ENCODE measurements at regions not wholly inside any gene's neighbourhood (a gene's known extent, or its start where the extent isn't known, plus 50 kb on each side); places are given as distances from the start of the nearest gene placed in this dataset.

DNA sequence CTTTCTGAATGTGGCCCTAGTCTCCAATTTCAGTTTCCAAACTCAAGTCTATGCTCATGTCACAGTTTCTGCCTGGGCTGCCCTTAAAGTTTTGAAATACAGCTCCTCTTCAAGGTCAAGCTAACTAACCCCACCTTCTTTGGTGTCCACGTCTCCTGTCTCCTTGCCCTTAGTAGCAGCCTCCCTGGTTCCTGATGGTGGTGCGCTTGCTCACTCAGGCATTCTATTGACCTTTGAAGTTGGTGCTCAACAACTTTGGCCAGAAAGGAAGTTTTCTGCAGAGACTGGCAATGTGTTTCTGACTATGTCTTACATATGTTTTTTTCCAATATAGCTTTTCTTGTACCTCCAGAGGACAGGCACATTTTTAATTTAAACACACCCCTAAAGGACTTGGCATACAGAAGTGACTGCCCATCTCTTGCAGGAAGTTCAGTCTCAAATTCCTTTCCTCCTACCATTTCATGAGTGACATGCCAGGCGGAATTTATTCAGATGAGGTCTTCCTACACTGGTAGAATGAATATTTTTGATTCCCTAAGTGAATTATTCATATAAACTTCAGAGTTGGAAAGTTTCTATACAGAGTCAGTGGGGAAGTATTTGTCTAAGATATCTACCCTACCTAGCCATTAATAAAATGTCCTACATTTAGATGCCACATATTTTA is 364.3 kb upstream of the USP24 start:
- no peak for DNase-seq (ENCODE audit: low spot score)

GRCh38 chr1:55578646-55579045 is 363.5 kb upstream of the USP24 start:
- DNase-seq (ENCODE audit: low spot score): no peak

- peak; percentile 26 for DNase-seq (ENCODE audit: low spot score)
Observed at GRCh38 chr1:55575571-55576279, 360.6 kb upstream of the USP24 start.

- DNase-seq (ENCODE audit: low spot score): no peak
Observed at GRCh38 chr1:55574691-55575225, 359.6 kb upstream of the USP24 start.

GRCh38 chr1:55572878-55573734 is 357.9 kb upstream of the USP24 start:
- DNase-seq (ENCODE audit: low spot score): no peak

- DNase-seq (ENCODE audit: low spot score): no peak
Observed at GRCh38 chr1:55571767-55572166, 356.6 kb upstream of the USP24 start.

- DNase-seq (ENCODE audit: low spot score): no peak
Observed at GRCh38 chr1:55569417-55569816, 354.3 kb upstream of the USP24 start.

GRCh38 chr1:55568732-55569131 is 353.6 kb upstream of the USP24 start:
- no peak for DNase-seq (ENCODE audit: low spot score)

DNA sequence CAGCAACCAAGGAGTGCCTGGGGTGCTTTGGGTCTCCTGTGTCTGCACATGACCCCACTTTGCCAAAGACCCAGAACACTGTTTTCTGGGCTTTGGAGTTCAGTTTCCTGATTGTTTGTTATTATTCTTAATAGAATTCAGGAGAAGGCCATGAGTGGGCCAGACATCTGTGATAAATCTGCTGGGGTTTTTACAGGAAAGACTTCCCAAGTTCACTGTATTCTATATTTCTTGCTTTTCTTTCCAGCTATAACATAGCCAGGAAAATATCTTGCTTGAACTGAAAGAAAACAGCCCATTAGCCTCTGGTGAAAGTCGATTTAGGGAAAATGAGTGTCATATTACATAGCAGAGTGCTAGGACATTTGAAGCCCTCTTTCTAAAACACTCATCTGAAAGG is 345.1 kb upstream of the USP24 start:
- DNase-seq (ENCODE audit: low spot score): no peak

DNA sequence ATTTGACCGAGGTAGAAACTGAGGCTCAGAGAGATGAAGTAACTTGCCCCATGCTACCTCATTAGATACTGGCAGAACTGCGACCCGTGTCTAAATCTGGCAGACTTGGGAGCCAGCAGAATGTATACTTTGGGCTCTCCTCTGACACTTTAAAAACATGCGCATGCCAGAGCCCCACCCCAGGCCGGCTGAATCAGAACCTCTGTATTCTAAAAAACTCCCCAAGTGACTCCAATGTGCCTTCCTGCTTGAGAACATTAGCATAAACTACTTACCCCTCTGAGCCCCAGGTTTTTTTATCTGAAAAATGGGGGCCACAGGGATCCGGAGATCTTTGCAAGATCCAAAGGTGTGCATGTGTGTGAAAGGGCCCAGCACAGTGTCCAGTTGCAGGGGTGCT is 344.7 kb upstream of the USP24 start:
- no peak for DNase-seq (ENCODE audit: low spot score)

GRCh38 chr1:55559161-55559611 is 344.0 kb upstream of the USP24 start:
- no peak for DNase-seq (ENCODE audit: low spot score)

GRCh38 chr1:55558515-55558914 is 343.4 kb upstream of the USP24 start:
- DNase-seq (ENCODE audit: low spot score): no peak

GRCh38 chr1:55555956-55556725 is 341.0 kb upstream of the USP24 start:
- DNase-seq (ENCODE audit: low spot score): no peak

DNA sequence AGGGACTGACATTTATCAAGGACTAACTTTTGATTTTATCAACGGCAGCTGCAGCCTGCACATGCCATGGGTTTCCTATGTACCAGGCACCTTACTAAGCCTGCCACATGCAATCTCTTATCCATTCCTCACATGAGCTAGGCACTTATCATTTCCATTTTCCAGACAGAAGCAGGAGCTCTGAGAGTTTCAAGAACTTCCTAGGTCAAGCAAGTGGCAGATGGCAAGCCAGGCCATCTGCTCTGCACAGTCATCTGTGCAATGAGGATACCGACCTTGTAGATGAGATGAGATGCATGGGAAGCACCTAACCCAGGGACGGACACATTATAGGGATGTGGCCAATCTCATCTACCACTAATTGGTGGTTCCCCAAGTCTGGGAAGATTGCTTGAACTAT is 339.4 kb upstream of the USP24 start:
- DNase-seq (ENCODE audit: low spot score): no peak

GRCh38 chr1:55552636-55553035 is 337.5 kb upstream of the USP24 start:
- no peak for DNase-seq (ENCODE audit: low spot score)

GRCh38 chr1:55547405-55547804 is 332.2 kb upstream of the USP24 start:
- DNase-seq (ENCODE audit: low spot score): no peak

GRCh38 chr1:55546553-55546952 is 331.4 kb upstream of the USP24 start:
- no peak for DNase-seq (ENCODE audit: low spot score)

- DNase-seq (ENCODE audit: low spot score): no peak
Observed at GRCh38 chr1:55544826-55545225, 329.7 kb upstream of the USP24 start.

GRCh38 chr1:55542901-55543504 is 327.8 kb upstream of the USP24 start:
- DNase-seq (ENCODE audit: low spot score): no peak

- DNase-seq (ENCODE audit: low spot score): no peak
Observed at GRCh38 chr1:55541296-55541695, 326.1 kb upstream of the USP24 start.

Measured in globus pallidus (tissue), 1 donor.